IMR-90 (cell line): ENCODE measurements at regions not wholly inside any gene's neighbourhood (a gene's known extent, or its start where the extent isn't known, plus 50 kb on each side); places are given as distances from the start of the nearest gene placed in this dataset.

Experiments
- BHLHE40 ChIP-seq: fragments of 150-350 bp; IDR thresholded peaks from 2 replicates; pipeline ENCODE4 v1.6.1; 2016; ENCODE audit warnings: mild to moderate bottlenecking, low read depth, low read length
- CEBPB ChIP-seq: IDR thresholded peaks from 2 replicates; pipeline ENCODE4 v1.6.1; 2012; ENCODE audit warnings: low read depth, low read length, improper control_type of control experiment
- CHD1 ChIP-seq: IDR thresholded peaks from 2 replicates; pipeline ENCODE4 v1.6.1; 2012; ENCODE audit warnings: low read depth, low read length, improper control_type of control experiment
- FOS ChIP-seq: fragments of 150-350 bp; IDR thresholded peaks from 2 replicates; pipeline ENCODE4 v1.6.1; 2016; ENCODE audit warnings: low read depth, low read length
- POLR2A ChIP-seq: IDR thresholded peaks from 2 replicates; pipeline ENCODE4 v1.6.1; 2012; ENCODE audit warnings: mild to moderate bottlenecking, low read depth, low read length
- RAD21 ChIP-seq: IDR thresholded peaks from 2 replicates; pipeline ENCODE4 v1.6.1; 2012; ENCODE audit warnings: low read length, improper control_type of control experiment
- RCOR1 ChIP-seq: IDR thresholded peaks from 2 replicates; pipeline ENCODE4 v1.6.1; 2012; ENCODE audit warnings: mild to moderate bottlenecking, low read length, improper control_type of control experiment; ENCODE audit not compliant: insufficient replicate concordance
- RFX5 ChIP-seq: IDR thresholded peaks from 2 replicates; pipeline ENCODE4 v1.8.0; 2012; ENCODE audit warnings: low read depth, mild to moderate bottlenecking, low read length, moderate library complexity
- SMC3 ChIP-seq: fragments of 150-350 bp; IDR thresholded peaks from 2 replicates; pipeline ENCODE4 v1.6.1; 2016; ENCODE audit warnings: low read depth, mild to moderate bottlenecking, antibody characterized with exemption, low read length, moderate library complexity
- TF ChIP-seq, protein P1 (sequence below): conservative IDR thresholded peaks from 2 replicates; pipeline ENCODE4 v1.5.1; 2012; ENCODE audit warnings: mild to moderate bottlenecking, low read depth, low read length, improper control_type of control experiment
- TF ChIP-seq, protein P2 (sequence below): fragments of 150-350 bp; IDR thresholded peaks from 2 replicates; pipeline ENCODE4 v1.6.1; 2017; ENCODE audit warnings: mild to moderate bottlenecking, antibody characterized with exemption, low read length, low read depth

DNA sequence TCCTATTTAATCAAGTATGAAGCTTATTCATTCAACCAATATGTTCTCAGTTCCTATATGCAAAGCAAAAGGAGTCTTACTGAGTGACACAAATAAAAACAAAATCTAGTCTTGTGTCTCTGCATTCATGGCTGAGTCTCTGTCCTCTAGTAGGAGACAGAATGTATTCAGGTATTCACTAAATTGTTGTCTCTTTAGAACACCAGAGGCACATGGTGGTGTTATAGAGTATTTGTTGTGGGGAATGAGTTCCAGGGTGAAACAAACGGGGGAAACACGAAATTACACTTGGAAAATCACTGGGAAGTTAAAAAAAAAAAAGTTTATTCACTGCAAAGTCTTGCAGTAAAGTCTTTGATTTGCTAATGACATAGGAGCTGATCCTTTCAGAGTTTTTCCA is 131.7 kb upstream of the FSHR start:
- TF ChIP-seq SMC3 (no peak), RCOR1 (no peak), CEBPB (no peak), CHD1 (no peak), RFX5 (no peak), POLR2A (no peak), RAD21 (no peak), BHLHE40 (no peak), FOS (no peak)
- TF ChIP-seq, protein P1, sequence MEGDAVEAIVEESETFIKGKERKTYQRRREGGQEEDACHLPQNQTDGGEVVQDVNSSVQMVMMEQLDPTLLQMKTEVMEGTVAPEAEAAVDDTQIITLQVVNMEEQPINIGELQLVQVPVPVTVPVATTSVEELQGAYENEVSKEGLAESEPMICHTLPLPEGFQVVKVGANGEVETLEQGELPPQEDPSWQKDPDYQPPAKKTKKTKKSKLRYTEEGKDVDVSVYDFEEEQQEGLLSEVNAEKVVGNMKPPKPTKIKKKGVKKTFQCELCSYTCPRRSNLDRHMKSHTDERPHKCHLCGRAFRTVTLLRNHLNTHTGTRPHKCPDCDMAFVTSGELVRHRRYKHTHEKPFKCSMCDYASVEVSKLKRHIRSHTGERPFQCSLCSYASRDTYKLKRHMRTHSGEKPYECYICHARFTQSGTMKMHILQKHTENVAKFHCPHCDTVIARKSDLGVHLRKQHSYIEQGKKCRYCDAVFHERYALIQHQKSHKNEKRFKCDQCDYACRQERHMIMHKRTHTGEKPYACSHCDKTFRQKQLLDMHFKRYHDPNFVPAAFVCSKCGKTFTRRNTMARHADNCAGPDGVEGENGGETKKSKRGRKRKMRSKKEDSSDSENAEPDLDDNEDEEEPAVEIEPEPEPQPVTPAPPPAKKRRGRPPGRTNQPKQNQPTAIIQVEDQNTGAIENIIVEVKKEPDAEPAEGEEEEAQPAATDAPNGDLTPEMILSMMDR = no peak
- TF ChIP-seq, protein P2, sequence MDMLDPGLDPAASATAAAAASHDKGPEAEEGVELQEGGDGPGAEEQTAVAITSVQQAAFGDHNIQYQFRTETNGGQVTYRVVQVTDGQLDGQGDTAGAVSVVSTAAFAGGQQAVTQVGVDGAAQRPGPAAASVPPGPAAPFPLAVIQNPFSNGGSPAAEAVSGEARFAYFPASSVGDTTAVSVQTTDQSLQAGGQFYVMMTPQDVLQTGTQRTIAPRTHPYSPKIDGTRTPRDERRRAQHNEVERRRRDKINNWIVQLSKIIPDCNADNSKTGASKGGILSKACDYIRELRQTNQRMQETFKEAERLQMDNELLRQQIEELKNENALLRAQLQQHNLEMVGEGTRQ = no peak
